ENCODE measurements at regions not wholly inside any gene's neighbourhood (a gene's known extent, or its start where the extent isn't known, plus 50 kb on each side); places are given as distances from the start of the nearest gene placed in this dataset.

- no peak for DNase-seq
These were observed 245.4 kb downstream of the BUD13 start for GRCh38 chr11:116527180-116527991.

GRCh38 chr11:116525961-116526495, 246.8 kb downstream of the BUD13 start:
- no peak for DNase-seq

- DNase-seq: peak; percentile 39
These were observed 253.3 kb downstream of the BUD13 start for GRCh38 chr11:116519499-116519898.

- DNase-seq: no peak
These were observed 254.6 kb downstream of the BUD13 start for GRCh38 chr11:116518141-116518540.

- no peak for DNase-seq
These were observed 255.2 kb downstream of the BUD13 start for GRCh38 chr11:116517584-116517983.

- no peak for DNase-seq
These were observed 255.7 kb downstream of the BUD13 start for GRCh38 chr11:116517077-116517476.

GRCh38 chr11:116515664-116516184, 257.1 kb downstream of the BUD13 start:
- DNase-seq: no peak

GRCh38 chr11:116513894-116514293, 258.9 kb downstream of the BUD13 start:
- peak; percentile 38 for DNase-seq

- DNase-seq: no peak
These were observed 259.4 kb downstream of the BUD13 start for GRCh38 chr11:116513278-116513823.

- DNase-seq: no peak
These were observed 259.9 kb downstream of the BUD13 start for GRCh38 chr11:116512841-116513240.

GRCh38 chr11:116511684-116512083, 261.1 kb downstream of the BUD13 start:
- DNase-seq: no peak

GRCh38 chr11:116510886-116511650, 261.7 kb downstream of the BUD13 start:
- no peak for DNase-seq

- DNase-seq: no peak
These were observed 262.6 kb downstream of the BUD13 start for GRCh38 chr11:116510166-116510565.

- no peak for DNase-seq
These were observed 263.2 kb downstream of the BUD13 start for GRCh38 chr11:116509551-116509950.

- DNase-seq: no peak
These were observed 264.7 kb downstream of the BUD13 start for GRCh38 chr11:116507849-116508695.

- no peak for DNase-seq
These were observed 265.8 kb downstream of the BUD13 start for GRCh38 chr11:116507016-116507415.

GRCh38 chr11:116506263-116506825, 266.4 kb downstream of the BUD13 start:
- DNase-seq: no peak

- DNase-seq: no peak
These were observed 267.2 kb downstream of the BUD13 start for GRCh38 chr11:116505298-116506262.

GRCh38 chr11:116504541-116505297, 268.1 kb downstream of the BUD13 start:
- DNase-seq: no peak
